ENCODE measurements at regions not wholly inside any gene's neighbourhood (a gene's known extent, or its start where the extent isn't known, plus 50 kb on each side); places are given as distances from the start of the nearest gene placed in this dataset.

- DNase-seq (ENCODE audit: low read depth): peak; percentile 15
Observed at GRCh38 chr14:98957211-98958047, 314.6 kb downstream of the BCL11B start.

- DNase-seq (ENCODE audit: low read depth): no peak
Observed at GRCh38 chr14:98958048-98958631, 313.9 kb downstream of the BCL11B start.

GRCh38 chr14:98958632-98959031, 313.4 kb downstream of the BCL11B start:
- no peak for DNase-seq (ENCODE audit: low read depth)

- DNase-seq (ENCODE audit: low read depth): no peak
Observed at GRCh38 chr14:98959410-98959809, 312.6 kb downstream of the BCL11B start.

GRCh38 chr14:98959958-98960616, 311.9 kb downstream of the BCL11B start:
- no peak for DNase-seq (ENCODE audit: low read depth)

GRCh38 chr14:98960617-98961013, 311.4 kb downstream of the BCL11B start:
- DNase-seq (ENCODE audit: low read depth): no peak

- DNase-seq (ENCODE audit: low read depth): no peak
Observed at GRCh38 chr14:98961191-98961590, 310.8 kb downstream of the BCL11B start.

- DNase-seq (ENCODE audit: low read depth): no peak
Observed at GRCh38 chr14:98962118-98962517, 309.9 kb downstream of the BCL11B start.

- DNase-seq (ENCODE audit: low read depth): no peak
Observed at GRCh38 chr14:98963610-98964009, 308.4 kb downstream of the BCL11B start.

- DNase-seq (ENCODE audit: low read depth): no peak
Observed at GRCh38 chr14:98964171-98964570, 307.8 kb downstream of the BCL11B start.

- DNase-seq (ENCODE audit: low read depth): no peak
Observed at GRCh38 chr14:98965076-98965475, 306.9 kb downstream of the BCL11B start.

GRCh38 chr14:98966016-98966415, 306.0 kb downstream of the BCL11B start:
- DNase-seq (ENCODE audit: low read depth): no peak

- DNase-seq (ENCODE audit: low read depth): no peak
Observed at GRCh38 chr14:98966475-98967162, 305.4 kb downstream of the BCL11B start.

GRCh38 chr14:98974113-98974512, 297.9 kb downstream of the BCL11B start:
- DNase-seq (ENCODE audit: low read depth): no peak

GRCh38 chr14:98976271-98976670, 295.7 kb downstream of the BCL11B start:
- DNase-seq (ENCODE audit: low read depth): no peak

- DNase-seq (ENCODE audit: low read depth): no peak
Observed at GRCh38 chr14:98977451-98977850, 294.5 kb downstream of the BCL11B start.

GRCh38 chr14:98982986-98983385, 289.0 kb downstream of the BCL11B start:
- no peak for DNase-seq (ENCODE audit: low read depth)

GRCh38 chr14:98984027-98984718, 287.8 kb downstream of the BCL11B start:
- no peak for DNase-seq (ENCODE audit: low read depth)

GRCh38 chr14:98984719-98985041, 287.3 kb downstream of the BCL11B start:
- no peak for DNase-seq (ENCODE audit: low read depth)

GRCh38 chr14:98993818-98994217, 278.2 kb downstream of the BCL11B start:
- DNase-seq (ENCODE audit: low read depth): no peak

- DNase-seq (ENCODE audit: low read depth): no peak
Observed at GRCh38 chr14:98994561-98994960, 277.4 kb downstream of the BCL11B start.
